ENCODE measurements at regions not wholly inside any gene's neighbourhood (a gene's known extent, or its start where the extent isn't known, plus 50 kb on each side); places are given as distances from the start of the nearest gene placed in this dataset.
A peak's percentile ranks its signal among the peaks of the same experiment; 100 is the strongest.

DNA sequence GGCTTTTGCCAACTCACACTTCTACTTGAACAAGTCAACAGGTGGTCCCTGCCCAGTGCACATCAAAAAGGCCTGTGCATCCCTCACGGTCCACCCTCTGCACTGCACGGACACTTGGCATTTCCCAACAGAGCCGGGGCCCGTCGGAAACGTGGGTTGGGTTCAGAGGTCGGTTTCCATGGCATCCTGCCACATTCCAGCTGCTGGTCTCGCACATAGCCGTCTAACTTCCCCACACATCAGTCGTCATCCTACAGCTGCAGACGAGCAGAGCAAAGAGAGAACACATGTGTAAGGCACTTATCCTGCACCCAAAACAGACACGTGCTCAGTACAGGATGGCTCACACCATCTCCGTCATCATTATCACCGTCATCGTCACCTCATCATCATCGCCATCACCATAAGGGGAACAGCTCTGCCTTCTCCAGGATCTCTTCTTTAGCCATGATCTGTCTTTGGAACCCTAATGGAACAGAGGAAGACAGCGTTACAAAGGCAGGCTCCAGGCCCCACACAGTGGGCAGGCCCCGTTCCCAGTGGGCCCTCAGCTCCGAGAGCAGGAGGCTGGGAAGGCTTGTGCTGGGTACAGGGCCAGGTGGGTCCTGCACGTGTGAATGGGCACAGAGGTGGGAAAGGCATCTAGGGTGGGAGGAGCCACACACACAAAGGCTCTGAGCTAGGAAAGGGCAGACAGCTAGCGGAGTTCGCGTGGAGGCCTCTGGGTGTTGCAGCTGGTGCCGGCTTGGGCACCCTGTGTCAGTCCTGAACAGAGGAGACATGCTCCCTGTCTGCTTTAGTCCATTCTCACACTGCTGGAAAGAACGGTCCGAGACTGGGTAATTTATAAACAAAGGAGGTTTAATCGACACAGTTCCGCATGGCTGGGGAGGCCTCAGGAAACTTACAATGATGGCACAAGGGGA is 170.8 kb upstream of the SOX1 start:
- DNase-seq, result no peak

DNA sequence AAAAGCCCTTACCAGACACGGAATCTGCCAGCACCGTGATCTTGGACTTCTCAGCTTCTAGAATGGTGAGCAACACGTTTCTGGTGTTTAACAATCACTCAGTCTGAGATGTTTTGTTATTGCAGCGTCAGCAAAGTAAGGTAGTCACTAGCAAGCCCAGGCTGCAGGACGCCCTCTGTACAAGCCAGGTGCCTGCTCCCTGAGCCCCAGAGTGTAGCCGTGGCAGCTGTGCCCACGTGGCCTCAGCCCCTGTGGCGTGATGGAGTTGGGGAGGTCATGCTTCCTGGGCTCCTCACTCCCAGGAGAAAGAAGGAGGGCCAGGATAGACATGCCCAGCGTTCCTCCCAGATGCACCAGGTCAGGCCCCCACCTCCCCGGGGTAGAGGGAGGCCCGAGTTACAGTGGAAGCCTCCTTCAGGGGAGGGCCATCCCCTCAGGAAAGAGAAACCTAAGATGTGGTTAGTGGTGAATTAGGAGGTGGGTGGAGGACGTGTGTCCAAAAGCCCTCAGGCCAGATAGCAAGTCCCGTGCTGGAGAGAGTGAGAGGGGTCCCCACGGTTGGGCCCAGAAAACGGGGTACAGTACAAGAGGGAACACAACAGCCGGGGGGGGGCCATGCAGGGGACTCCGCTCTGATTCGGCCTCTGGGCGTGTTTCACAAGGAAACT is 169.6 kb upstream of the SOX1 start:
- no peak for DNase-seq

DNA sequence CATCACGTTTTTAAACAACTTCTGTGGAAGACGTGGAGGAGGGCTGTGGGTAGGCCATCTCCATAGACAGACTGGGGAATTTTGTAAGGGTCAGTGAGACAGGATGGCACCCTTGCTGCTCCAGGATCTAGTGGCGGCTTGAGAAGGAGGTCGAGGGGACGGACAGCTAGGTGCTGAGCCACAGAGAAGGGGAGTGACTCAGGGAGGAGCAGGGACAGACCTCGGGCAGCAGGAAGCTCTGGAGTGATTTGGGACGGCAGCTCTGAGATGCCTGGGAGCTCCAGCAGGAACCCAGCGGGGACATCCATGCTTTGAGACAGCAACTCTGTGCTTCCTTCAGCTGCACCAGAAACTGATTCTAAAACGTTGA is 169.1 kb upstream of the SOX1 start:
- no peak for DNase-seq

DNA sequence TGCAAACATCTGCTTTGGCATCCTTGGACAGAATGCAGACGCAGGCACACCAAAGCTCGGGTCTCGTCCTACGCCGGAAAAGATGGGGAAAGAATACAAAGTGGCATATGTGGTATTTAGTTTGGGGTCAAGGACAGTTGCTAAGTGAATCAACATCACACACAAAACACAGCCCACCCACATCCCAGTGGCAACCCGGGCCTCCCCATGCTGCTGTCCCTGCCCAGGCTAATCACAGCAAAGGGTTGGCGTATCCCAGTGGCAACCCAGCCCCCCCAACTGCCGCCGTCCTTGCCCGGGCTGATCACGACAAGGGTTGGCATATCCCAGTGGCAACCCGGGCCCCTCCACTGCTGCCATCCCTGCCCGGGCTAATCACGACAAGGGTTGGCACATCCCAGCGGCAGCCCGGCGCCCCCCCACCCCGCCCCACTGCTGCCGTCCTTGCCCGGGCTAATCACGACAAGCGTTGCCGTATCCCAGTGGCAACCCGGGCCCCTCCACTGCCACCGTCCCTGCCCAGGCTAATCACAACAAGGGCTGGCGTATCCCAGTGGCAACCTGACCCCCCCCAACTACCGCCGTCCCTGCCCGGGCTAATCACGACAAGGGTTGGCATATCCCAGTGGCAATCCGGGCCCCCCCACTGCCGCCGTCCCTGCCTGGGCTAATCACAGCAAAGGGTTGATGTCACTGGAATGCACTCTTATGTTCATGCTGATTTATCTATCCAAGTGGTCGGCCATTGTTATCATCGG is 167.8 kb upstream of the SOX1 start:
- DNase-seq, result no peak

DNA sequence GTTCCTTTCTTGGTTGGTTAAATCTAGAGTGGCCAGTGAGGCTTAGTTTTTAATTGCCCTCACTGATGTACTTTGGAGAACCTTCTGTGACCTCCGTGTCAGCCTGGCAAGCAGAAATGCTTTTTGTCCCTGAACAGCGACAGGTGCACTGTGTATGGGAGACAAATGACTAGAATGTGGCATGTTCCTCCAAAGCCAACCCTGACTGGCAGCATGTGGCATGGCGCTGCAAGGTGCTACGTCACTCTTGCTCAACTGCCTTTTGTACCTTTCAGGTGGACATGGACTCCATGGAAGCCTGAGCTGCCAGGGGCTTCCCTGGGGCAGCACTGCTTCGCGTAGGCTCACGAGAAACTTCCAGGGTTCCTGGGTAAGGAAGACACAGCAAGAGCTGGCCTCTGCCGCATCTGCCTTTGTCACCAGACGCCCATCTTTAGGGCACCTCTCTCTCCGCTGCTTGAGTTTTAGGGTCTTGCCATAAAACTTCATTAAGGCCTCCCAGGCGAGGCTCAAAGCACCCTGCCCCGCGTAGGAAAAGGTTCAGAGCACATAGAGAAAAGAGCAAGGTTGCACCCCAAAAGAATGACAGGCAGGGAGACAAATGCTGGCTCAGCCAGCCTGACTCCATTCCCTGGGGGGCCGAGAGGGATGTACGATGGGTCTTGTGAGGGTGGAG is 167.1 kb upstream of the SOX1 start:
- peak; percentile 35 for DNase-seq

DNA sequence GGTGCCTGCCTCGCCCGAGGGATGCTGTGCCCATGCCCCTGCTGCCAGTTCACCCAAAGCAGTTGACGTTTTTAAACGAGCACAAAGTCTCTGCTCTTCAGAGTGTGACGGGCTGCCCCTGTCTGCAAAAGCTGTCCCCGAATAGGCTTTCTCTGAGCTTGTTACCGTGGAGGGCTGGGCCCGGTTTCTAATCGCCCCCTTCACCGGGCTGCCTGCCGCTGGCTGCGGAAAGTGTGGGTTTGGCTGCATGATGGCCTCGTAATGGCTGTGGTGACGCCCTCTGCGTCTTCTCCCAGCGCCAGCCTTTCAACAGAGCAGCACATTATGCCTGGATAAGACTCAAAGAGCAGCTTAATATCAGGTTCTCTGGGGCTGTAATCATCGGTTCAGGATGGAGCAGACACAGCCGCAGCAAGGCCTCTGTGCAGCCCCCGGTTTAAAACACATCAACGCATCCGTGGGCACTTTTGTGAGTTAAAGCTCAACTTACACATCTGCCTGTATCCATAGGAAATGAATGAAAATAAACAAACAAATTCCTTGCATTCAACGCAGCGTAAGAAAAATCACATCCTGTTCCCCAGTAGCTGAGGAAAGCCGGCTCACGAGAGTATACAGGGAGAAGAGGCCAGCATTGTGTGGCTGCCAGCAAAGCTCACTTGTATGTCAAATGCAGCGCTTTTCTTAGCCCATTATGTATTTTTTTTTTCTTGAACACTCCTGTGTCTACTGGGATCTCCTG is 166.4 kb upstream of the SOX1 start:
- DNase-seq, result peak; percentile 55

DNA sequence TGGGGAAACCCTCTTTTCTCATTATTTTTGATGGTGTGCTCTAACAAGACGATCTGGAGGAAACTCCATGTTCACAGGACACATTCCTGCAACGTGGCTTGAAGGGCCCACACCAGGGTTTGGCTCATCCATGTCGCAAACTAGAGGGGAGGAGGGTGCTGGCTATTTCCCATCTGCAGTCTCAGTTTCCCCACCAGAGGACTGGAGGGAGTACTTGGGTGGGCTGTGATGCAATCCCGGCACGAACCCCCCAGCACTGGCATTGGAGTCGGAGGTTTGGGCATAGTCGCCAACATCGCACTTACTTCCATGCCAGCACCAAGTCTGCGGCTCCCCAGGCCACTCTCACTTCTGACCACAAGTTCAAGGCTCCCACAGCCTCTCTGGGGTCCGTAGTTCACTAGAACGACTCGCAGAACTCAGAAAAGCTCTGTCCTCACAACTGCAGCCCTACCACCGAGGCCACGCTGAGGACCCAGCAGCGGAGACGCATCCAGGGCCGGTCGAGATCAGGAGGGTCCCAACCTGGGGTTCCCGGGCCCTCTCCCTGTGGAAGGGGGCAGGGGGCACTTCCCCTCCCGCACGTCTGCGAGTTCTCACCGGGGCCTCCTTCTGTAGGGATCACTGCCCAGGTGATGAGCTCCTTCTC is 165.6 kb upstream of the SOX1 start:
- DNase-seq, result no peak

DNA sequence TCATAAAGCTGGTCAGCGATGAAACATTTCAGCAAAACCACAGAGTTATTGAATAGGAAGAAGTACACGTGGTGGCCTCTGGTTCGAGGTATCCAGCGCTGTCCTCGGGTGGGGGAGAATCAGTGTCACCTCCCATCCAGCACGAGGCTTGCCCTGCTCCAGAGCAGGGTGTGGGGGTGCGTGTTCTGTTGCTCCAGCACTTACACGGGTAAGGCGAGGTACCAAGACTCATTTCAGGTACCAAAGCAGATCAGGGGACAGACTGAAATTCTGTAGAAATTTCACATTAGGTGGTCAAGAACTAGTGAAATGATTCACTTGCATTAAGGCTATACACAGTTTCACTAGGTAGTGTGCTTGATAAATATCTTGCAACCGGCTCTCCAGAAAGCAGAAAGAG is 164.2 kb upstream of the SOX1 start:
- no peak for DNase-seq

DNA sequence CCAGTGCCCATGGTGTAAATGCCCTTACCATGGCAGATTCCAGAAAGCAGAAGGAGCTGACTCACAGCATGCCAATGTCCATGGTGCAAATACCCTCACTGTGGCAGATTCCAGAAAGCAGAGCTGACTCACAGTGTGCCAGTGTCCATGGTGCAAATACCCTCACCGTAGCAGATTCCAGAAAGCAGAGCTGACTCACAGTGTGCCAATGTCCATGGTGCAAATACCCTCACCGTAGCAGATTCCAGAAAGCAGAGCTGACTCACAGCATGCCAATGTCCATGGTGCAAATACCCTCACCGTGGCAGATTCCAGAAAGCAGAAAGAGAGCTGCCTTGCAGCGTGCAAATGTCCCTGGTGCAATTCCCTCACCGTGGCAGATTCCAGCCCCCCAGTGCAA is 163.8 kb upstream of the SOX1 start:
- DNase-seq, result no peak

DNA sequence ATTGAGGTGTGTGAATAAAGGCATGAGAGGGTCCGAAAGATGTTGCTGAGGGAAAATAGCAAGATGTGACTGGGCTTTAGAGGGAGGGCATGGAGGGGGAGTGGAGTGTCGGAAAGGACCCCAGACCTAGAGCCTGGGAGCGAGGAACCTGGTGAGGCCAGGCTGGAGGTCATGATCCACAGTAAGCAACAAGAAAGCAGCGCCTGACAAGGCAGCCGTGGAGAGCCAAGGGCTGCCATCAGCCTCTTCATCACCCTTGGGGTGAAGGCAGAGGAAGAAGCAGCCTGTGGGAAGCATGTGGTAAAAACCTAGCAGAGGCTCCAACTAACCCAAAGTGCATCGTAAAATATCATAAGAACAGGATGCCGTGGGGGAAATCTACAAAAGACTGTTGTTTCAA is 162.8 kb upstream of the SOX1 start:
- no peak for DNase-seq

DNA sequence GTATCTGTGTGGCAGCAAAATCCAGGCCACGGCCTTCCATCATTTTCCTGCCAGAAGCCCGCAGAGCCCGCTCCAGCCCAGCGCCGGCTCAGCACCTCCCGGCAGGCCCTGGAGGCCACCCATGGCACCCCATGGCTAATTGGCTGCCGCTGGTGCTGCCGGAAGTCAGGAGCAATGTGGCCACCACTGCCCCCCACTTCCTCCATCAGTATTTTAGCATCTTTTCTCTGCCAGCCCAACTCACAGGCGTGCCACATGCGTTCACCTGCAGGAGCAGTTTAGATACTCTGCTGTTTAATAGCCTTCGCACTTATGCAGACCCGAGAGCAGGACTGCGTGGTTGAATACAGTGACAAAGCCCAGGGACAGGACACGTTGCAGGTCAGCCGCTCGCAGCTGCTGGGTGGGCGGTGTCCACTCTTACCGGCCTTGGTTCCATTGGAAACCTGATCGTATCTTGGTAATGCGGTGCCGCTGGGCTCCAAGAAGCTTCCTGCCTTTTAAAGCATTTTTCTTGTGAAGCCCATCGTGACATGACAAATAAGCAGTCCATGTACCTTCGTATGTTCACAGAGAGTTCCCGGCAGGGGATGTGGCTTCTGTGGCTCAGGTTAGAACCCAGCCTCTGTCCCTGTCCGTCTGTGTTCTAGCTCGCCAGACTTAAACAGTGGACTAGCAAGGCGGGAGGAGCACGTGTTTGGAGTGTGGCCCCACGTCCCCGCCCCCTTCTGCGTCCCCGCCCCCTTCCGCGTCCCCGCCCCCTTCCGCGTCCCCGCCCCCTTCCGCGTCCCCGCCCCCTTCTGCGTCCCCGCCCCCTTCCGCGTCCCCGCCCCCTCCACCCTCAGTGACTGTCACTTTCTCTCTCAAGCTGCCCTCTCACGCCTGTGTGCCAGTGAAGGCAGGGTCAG is 162.0 kb upstream of the SOX1 start:
- DNase-seq, result no peak

DNA sequence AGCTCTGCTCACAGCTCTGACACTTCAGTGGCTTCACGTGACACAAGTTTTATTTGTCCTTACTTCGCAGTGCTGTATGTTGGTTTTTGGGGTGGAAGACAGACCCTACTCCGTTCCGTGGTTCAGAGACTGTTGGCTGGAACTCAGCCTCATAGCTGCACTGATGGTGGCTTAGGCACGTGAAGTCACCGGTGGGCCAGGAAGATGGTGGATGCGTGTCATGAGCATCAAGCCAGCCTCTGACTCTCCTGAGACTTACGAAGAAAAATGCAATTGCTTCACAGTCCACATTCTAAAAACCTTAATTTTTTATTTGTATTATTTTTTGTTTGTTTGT is 161.4 kb upstream of the SOX1 start:
- no peak for DNase-seq

DNA sequence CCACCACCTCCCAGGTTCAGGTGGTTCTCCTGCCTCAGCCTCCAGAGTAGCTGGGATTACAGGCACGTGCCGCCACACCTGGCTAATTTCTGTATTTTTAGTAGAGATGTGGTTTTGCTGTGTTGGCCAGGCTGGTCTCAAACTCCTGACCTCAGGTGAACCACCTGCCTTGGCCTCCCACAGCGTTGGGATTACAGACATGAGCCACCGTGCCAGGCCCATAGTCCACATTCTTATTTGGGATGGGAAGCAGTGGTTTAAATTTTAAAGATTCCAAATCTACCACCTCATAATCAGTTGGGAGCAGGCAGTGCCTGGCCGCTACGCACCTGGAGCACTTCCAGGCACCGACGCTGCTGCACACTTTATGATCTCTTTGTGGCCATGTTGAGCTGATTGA is 160.6 kb upstream of the SOX1 start:
- no peak for DNase-seq

DNA sequence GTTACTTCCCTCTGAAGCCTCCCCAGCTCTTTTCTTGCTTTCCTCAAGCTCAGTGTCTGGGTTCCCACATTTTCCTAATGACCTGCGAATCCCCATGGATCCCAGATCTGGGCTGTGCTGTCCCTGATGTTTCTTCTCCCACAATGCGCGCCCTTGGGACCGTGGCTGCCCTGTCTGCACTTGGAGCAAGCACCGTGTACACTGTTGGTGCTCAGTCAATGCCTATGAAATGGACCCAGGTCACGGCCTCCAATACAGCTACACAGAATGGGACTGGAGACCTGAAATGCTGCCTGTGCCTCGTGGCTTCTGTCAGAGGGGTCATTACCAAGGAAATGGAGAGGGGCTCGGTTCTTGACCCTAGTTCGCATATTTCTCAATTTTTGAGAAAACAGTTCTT is 160.1 kb upstream of the SOX1 start:
- DNase-seq, result no peak

DNA sequence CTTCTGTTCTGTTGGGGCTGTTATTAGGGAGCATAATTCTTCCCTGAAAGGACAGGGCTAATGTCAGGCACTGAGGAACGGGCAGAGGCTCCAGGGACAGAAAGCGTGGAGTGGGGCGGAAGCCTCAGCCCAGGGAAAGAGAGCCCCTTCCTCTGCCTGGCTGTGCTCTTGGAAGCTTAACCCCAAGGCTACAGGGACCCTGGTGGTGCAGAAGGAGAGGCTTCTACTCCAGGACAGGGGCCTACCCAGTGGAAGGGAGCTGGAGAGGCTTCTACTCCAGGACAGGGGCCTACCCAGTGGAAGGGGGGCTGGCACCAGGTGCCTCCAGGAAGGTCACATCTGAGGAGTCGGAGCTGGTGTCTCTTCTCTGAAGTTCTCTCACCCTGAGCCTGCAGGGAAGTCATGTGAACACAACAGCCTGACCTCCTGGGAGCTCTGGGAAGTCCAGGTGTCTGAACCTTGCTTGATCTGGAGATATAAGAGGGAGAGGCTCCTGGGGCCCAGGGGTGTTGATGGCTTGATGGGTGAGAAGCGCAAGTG is 159.5 kb upstream of the SOX1 start:
- DNase-seq, result no peak

DNA sequence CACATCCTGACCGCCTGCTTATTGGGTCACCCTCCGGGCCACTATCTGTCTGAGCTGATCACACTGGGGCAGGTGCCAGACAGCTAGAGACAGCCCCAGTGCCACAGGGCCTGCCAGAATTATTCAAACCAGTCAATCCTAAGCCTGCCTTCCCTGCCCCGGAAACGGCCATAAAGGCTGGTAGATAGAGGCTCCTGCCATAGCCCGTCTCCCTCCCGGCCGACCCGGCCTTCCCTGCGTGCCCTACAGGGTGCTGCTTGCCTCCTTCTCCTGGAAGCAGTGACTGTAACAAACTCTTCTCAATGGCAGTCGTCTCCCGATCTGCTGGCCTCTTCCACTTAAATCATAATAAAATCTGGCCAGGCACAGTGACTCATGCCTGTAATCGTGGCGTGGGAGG is 158.6 kb upstream of the SOX1 start:
- DNase-seq, result no peak

DNA sequence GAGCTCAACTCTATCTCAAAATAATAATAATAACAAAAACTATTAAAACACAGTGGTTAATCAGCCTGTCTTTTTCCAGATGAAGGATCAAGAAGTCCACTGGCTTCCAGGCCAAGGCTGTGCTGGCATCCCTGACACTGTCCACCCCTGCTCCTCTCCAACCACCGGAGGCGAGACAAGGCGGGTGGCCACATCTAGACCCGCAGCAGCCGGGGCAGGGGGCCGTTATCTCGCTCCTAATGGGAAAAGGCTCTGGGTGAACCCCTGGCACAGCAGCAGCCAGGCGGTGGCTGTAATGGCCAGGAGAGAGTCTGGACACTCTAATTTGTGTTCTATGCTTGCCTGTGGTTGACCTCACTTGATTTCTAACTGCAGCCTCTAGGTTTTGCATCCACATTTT is 158.0 kb upstream of the SOX1 start:
- DNase-seq, result no peak

DNA sequence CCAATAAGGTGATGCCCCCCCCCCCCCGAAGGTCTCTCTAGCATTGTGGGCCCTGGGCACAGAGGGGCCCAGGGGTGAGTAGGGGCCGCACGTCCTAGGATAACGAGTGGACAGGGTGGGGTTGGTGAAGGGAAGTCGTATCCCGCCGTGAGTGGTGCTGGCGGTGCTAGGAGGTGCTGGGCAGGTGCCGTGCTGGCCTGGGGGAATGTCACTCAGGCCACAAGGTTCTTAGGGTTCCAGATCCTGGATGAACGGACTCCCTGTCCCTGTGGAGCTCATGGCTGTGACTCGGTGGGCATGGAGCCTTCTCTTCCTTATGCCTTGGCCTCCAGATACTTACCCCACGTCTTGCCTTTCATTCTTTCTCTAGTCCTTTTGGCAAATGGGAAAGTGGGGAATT is 157.4 kb upstream of the SOX1 start:
- DNase-seq, result no peak

DNA sequence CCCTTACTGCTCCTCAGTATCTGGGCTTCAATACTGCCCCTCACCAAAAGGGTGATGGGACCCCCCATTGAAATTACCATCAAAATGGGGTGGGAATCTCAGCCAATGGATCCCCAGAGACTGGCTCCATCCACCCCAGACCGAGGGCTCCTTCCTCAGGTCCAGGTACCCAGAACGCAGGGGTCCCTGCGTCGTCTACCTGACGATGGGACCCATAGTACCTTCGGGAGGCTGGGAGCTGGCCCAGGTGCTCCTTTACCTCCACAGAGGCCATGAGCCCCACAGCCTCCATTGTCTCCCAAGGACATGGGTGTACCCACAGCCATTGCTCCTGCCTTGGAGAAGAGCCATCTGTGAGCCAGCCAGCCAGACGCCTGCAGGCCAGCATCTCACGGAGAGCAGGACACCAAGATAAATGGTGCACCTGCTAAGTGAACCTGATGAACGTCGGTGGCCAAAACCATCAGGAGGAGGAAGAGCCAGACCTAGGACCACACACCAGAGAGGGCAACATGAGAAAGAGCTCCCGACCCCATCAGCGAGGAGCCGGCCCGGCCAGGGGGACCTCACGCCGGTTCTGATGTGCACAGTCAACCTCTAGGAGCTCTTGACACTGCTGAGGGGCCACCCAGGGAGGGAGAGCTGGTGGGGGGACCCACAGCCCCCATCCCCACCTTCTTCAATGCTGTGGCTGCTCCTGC is 156.8 kb upstream of the SOX1 start:
- no peak for DNase-seq

DNA sequence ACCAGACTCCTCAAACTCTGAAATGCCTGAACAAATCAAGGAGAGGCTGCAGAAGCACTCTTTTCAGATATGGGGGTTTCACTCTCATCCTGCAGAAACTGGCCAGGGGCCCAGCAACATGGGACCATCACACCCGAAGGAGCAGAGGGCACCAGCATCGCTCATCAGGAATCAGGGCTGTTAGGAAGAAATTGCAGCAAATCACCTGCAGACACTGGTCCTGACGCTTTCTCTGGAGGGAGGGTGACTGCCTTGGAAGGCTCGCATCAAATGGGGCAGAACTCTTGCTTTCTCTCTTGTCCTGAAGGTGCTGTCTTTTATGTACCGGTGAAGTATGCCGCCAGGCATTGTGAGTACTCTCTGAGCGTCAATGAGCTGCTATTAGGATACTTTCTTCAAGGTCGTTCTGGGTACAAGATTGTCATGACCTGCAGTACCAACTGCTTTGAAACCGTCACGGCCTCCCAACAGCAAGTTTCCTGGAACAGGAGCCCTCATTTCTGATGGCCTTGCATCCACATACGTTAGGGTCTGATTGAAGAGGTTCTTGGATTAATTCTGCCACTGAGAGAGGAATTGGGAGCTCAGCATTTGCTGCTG is 155.7 kb upstream of the SOX1 start:
- DNase-seq, result no peak

All from DMS153 (cell line).